ENCODE measurements at regions not wholly inside any gene's neighbourhood (a gene's known extent, or its start where the extent isn't known, plus 50 kb on each side); places are given as distances from the start of the nearest gene placed in this dataset.

DNA sequence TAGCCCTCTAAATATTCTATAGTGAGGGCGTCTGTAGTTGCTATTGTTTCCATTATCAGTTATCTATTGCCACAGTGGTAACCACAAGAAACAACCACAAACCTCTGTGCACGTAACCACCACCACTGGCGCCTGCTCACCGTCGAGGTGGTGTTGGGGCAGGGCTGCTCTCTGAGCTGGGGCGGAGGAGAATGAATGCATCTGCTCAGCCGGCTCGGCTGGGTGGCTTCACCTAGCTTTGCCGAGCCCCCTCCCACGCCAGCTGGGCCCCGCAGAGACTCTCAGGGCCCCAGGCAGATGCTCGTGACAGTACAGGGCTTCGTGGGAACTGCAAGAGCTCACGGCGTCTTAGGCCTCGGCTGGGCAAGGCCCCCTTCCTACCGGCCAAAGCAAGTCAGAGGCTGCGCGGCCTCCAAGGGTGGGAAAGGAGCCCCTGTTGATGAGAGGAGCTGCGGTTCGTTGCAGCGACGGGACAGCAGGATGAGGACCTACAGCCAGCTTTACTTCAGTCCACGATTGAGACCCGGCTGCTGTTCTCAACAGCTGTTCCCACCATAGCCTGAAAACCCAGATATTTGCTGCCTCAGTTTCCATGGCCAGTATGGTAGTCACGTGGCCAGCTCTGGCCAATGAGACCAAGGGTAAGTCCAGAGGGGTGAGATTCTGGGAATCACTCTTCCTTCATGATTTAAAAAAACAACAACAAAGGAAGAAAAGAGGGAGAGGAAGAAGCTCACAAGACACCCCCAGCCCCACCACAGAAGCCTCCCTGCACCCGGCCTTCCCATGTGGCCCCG is 120.2 kb upstream of the AFDN start:
- intact Hi-C loops (cut with micrococcal nuclease; ENCODE audit: unreplicated experiment): loop anchor here (1.0 kb wide), 1 partner anchor 16 kb away; no protein-coding TSS in a partner anchor
- 61% methylated on average over 20 of the region's 28 CpGs for whole genome bisulfite sequencing (ENCODE audit: low lambda C conversion rate)
- DNase-seq (ENCODE audit: low spot score): no peak
- TF ChIP-seq, protein P1, sequence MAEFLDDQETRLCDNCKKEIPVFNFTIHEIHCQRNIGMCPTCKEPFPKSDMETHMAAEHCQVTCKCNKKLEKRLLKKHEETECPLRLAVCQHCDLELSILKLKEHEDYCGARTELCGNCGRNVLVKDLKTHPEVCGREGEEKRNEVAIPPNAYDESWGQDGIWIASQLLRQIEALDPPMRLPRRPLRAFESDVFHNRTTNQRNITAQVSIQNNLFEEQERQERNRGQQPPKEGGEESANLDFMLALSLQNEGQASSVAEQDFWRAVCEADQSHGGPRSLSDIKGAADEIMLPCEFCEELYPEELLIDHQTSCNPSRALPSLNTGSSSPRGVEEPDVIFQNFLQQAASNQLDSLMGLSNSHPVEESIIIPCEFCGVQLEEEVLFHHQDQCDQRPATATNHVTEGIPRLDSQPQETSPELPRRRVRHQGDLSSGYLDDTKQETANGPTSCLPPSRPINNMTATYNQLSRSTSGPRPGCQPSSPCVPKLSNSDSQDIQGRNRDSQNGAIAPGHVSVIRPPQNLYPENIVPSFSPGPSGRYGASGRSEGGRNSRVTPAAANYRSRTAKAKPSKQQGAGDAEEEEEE (CRISPR knock-in tag; IDR thresholded peaks at IDR 0.05; ENCODE audit: borderline replicate concordance): no peak
- TF ChIP-seq ZBTB38 (CRISPR knock-in tag; IDR thresholded peaks at IDR 0.05) (peak; percentile 16; the same call in 1 of the 2 replicates), ZNF670 (CRISPR knock-in tag; IDR thresholded peaks at IDR 0.05; ENCODE audit: borderline replicate concordance) (no peak), ZNF563 (CRISPR knock-in tag; IDR thresholded peaks at IDR 0.05) (no peak), JUN (CRISPR knock-in tag; IDR thresholded peaks at IDR 0.05) (no peak), ZNF768 (CRISPR knock-in tag; IDR thresholded peaks at IDR 0.05) (peak; percentile 19; the same call in 1 of the 2 replicates), ZNF709 (CRISPR knock-in tag; IDR thresholded peaks at IDR 0.05) (no peak), PTBP1 (IDR thresholded peaks at IDR 0.05; ENCODE audit: low read depth, low read length, poor library complexity, severe bottlenecking) (peak; percentile 40), AGO1 (IDR thresholded peaks at IDR 0.05; ENCODE audit: low read depth, low read length, poor library complexity, severe bottlenecking) (peak; percentile 33), SOX13 (IDR thresholded peaks at IDR 0.05) (no peak), SOX13 (CRISPR knock-in tag; conservative IDR thresholded peaks at IDR 0.05 in 1 of 2, IDR thresholded peaks at IDR 0.05 in 1 of 2) (peak in 1 of 2 experiments; percentile 41; a peak in 1 of 4 replicates)
- TF ChIP-seq, protein P2, sequence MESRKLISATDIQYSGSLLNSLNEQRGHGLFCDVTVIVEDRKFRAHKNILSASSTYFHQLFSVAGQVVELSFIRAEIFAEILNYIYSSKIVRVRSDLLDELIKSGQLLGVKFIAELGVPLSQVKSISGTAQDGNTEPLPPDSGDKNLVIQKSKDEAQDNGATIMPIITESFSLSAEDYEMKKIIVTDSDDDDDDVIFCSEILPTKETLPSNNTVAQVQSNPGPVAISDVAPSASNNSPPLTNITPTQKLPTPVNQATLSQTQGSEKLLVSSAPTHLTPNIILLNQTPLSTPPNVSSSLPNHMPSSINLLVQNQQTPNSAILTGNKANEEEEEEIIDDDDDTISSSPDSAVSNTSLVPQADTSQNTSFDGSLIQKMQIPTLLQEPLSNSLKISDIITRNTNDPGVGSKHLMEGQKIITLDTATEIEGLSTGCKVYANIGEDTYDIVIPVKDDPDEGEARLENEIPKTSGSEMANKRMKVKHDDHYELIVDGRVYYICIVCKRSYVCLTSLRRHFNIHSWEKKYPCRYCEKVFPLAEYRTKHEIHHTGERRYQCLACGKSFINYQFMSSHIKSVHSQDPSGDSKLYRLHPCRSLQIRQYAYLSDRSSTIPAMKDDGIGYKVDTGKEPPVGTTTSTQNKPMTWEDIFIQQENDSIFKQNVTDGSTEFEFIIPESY (CRISPR knock-in tag; IDR thresholded peaks at IDR 0.05): peak; percentile 56; the same call in 1 of the 2 replicates
- TF ChIP-seq, protein P3, sequence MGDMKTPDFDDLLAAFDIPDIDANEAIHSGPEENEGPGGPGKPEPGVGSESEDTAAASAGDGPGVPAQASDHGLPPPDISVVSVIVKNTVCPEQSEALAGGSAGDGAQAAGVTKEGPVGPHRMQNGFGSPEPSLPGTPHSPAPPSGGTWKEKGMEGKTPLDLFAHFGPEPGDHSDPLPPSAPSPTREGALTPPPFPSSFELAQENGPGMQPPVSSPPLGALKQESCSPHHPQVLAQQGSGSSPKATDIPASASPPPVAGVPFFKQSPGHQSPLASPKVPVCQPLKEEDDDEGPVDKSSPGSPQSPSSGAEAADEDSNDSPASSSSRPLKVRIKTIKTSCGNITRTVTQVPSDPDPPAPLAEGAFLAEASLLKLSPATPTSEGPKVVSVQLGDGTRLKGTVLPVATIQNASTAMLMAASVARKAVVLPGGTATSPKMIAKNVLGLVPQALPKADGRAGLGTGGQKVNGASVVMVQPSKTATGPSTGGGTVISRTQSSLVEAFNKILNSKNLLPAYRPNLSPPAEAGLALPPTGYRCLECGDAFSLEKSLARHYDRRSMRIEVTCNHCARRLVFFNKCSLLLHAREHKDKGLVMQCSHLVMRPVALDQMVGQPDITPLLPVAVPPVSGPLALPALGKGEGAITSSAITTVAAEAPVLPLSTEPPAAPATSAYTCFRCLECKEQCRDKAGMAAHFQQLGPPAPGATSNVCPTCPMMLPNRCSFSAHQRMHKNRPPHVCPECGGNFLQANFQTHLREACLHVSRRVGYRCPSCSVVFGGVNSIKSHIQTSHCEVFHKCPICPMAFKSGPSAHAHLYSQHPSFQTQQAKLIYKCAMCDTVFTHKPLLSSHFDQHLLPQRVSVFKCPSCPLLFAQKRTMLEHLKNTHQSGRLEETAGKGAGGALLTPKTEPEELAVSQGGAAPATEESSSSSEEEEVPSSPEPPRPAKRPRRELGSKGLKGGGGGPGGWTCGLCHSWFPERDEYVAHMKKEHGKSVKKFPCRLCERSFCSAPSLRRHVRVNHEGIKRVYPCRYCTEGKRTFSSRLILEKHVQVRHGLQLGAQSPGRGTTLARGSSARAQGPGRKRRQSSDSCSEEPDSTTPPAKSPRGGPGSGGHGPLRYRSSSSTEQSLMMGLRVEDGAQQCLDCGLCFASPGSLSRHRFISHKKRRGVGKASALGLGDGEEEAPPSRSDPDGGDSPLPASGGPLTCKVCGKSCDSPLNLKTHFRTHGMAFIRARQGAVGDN (CRISPR knock-in tag; IDR thresholded peaks at IDR 0.05): peak; percentile 46

More for the DNA sequence above, 120.2 kb upstream of the AFDN start:
- POLR2A ChIA-PET: no interaction called here
- ATAC-seq (no peak), FAIRE-seq (no peak)
- BruUV-seq (replicated peaks): no TSS peak
- H3K4me3 ChIP-seq (replicated peaks in 1 of 3; ENCODE audit: insufficient read depth in 1 of 3, low read depth in 2 of 3, low read length in 3 of 3): no peak overlapping the region
- H3K27ac ChIP-seq (ENCODE audit: extremely low read length, insufficient read depth, low read length): no peak overlapping the region
- H3K27me3 ChIP-seq (ENCODE audit: control insufficient read depth in 1 of 2, insufficient read depth in 2 of 2, low read length in 2 of 2): no peaks in the 10 kb centered on the region; a peak in 1 of 5 replicates
- H3K79me2 ChIP-seq (ENCODE audit: insufficient read depth, low read length): no peaks in the 10 kb centered on the region
- in situ Hi-C loops (cut with HindIII; ENCODE audit: extremely low pct_ligation_motif_present, low pct_unique_long_range_greater_than_20kb): no loop called here
- no peaks in the 10 kb centered on the region for H4K20me1 ChIP-seq (ENCODE audit: insufficient read depth, low read length)
- H3K36me3 ChIP-seq (replicated peaks in 1 of 2; ENCODE audit: control insufficient read depth in 1 of 2, insufficient read depth in 2 of 2, low read length in 2 of 2): no peaks in the 10 kb centered on the region
- no peak overlapping the region for H3K4me2 ChIP-seq (ENCODE audit: low read depth, low read length)
- CTCF ChIA-PET (ENCODE audit: low intra/inter-chr PET ratio, low total read pairs): no interaction called here
- H3K4me1 ChIP-seq (ENCODE audit: insufficient read depth, low read length): peaks cover 44% of the 10 kb centered on the region
- no peak overlapping the region for H2AFZ ChIP-seq (ENCODE audit: low read length)
- no peak overlapping the region for H3K9ac ChIP-seq (ENCODE audit: insufficient read depth, low read depth, low read length)
- H3K9me3 ChIP-seq (ENCODE audit: low read length): no peaks in the 10 kb centered on the region
